Activated gamma-delta T cell treated with anti-CD3 and anti-CD28 coated beads, Interleukin-2, amount 50 U/mL, for 16 hours (primary cell): ENCODE measurements at regions not wholly inside any gene's neighbourhood (a gene's known extent, or its start where the extent isn't known, plus 50 kb on each side); places are given as distances from the start of the nearest gene placed in this dataset.
"Not testable (repeated sequence)": the region's sequence is repeated elsewhere in the genome, so short reads cannot be mapped to it uniquely, and the experiment has no call there.

ENCODE experiments used
- DNase-seq: peaks from one replicate; pipeline ENCODE4 v3.0.0-alpha.2; 2020; ENCODE audit warnings: low read depth

GRCh38 chr14:25316007-25316406 lies 266.1 kb upstream of the STXBP6 start:
- not testable (repeated sequence) for DNase-seq

- no peak for DNase-seq
Measured at GRCh38 chr14:25308244-25308643, 258.3 kb upstream of the STXBP6 start.

- no peak for DNase-seq
Measured at GRCh38 chr14:25303934-25304333, 254.0 kb upstream of the STXBP6 start.

DNA sequence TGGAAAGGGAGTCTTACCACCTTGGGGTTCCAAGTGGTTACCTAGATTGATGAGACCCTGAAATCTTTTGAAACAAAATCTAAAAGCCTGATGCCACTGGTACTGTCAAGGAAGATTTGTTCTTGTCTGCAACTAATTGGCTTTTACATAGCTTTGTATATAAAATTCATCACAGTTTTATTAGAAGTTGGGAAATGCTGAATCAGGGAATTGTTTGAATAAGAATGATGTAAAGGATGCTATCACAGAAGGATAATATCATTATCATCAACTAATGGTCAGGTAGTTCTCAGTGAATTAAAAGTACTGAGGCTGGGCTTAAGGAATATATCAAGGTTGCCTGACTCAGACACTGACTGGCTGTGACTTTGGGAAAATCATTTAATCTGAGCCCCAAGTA lies 248.3 kb upstream of the STXBP6 start:
- no peak for DNase-seq

DNA sequence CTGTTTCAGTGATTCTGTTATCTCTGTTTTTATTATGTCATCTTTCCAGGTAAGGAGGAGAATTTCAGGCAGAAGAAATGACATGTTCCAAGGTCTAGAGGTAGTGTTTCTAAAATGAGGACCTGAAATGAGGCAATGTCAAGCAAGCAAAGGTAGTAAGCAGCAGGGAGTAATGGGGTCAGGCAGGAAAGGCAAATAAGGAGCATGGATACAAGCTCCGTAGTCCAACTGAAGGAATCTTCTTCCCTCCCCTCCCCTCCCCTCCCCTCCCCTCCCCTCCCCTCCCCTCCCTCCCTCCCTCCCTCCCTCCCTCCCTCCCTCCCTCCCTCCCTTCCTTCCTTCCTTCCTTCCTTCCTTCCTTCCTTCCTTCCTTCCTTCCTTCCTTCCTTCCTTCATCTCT lies 240.2 kb upstream of the STXBP6 start:
- not testable (repeated sequence) for DNase-seq

DNA sequence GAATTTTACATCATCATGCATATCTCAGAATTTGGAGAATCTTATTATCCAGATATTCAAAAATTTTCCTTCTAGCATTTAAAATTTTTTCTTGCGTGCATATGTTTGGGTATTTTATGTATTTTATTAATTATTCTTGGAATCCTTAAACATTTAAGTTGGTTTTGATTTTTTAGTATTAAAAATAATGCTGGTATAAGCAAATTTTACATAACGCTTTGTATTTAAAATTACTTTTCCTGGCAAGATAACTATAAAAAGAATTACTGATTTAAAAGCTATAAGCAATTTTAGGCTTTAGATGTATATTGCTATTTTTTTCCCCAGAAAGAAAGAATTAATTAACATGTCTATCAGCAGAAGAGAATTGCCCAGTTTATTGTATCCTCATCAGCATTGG lies 224.6 kb upstream of the STXBP6 start:
- DNase-seq, result no peak

DNA sequence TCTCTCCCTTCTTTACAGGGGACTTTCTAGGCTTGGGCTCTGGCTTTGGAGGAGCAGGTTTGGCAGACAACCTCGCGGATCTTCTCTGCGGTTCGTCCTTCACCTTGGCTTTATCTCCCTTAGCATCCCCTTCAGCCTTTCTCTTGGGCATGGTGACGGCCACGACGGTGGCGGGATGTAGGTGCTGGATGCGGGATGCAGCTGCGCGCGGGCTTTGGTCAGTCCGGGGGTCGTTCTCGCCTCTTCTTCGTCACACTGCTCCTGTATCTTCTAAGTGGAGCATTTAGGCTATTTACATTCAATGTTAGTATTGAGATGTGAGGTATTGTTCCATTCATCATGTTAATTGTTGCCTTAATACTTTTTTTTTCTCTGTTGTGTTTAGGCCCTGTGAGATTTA lies 217.2 kb upstream of the STXBP6 start:
- no peak for DNase-seq

DNA sequence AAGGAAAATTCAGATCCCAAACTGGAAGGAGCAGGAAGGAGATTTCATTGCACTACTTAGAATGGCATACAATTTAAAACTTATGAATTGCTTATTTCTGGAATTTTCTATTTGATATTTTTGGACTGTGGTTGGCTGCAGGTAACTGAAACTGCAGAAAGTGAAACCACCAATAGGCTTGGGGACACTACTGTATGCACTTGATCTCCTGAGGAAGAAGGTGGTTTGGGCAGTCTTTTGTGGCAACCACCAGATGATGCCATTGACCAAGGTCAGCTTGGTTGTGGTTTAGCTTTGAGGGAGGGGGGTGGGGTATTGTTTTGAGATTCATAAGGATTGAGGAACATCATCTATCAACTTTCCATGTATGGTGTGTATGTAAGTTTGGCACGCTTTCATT lies 209.5 kb upstream of the STXBP6 start:
- no peak for DNase-seq

DNA sequence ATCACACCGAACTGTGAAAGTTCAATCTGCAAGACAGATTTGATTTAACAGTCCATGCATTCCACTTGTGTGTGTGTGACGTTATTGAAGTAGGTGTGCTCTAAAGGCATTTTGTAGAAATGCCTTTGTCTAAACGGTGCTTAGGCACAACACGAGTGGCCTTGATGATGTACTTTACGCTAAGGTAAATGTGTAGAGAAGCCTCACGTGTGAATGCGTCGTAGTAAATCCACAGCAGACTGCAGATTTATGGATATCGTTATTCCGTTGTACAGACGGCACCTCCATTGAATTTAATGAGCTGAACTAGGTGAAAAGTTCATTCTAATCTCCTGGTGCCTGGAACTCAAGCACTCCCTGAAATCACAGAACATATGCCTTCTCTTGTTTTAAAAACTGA lies 202.8 kb upstream of the STXBP6 start:
- DNase-seq, result no peak

DNA sequence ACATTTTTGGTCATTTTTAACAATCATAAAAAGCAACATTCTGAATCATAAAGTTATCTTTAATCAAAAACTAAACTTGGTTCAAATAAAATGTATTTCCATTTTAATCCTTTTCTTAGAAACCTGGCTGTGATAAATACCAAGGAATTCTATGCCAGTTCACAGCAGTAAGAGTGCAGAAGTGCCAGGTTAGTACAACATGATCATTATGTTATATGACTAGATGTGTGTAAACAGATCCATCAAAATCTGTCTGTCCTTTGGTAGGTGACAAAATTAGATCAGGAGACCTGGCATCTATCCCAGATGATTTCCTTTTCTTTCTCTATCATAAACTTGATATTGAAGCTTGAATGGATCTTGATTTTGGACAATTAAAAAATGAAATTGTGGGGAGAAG lies 200.6 kb upstream of the STXBP6 start:
- no peak for DNase-seq

- no peak for DNase-seq
Measured at GRCh38 chr14:25247609-25248008, 197.7 kb upstream of the STXBP6 start.

GRCh38 chr14:25246751-25247150 lies 196.8 kb upstream of the STXBP6 start:
- DNase-seq, result no peak

DNA sequence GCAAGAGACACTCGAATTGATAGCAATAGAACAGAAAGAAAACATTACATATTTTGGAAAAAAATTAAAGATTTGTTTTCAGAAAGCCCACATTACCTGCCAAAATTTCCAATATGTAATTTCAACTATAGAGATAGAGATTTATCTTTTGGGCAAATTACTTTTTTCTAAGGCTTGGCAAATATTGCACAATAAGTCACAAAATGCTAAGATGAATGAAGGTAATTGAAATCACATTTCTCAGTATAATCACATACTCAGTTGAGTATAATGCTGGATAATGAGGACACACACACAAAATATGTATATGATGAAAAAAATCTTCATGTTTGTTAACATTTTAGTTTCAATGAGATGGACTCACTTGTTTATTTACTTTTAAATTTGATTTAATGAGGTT lies 189.2 kb upstream of the STXBP6 start:
- no peak for DNase-seq

- no peak for DNase-seq
Measured at GRCh38 chr14:25237845-25238244, 187.9 kb upstream of the STXBP6 start.

GRCh38 chr14:25233613-25234012 lies 183.7 kb upstream of the STXBP6 start:
- no peak for DNase-seq

GRCh38 chr14:25231004-25231403 lies 181.1 kb upstream of the STXBP6 start:
- DNase-seq, result no peak

- no peak for DNase-seq
Measured at GRCh38 chr14:25226214-25226613, 176.3 kb upstream of the STXBP6 start.

DNA sequence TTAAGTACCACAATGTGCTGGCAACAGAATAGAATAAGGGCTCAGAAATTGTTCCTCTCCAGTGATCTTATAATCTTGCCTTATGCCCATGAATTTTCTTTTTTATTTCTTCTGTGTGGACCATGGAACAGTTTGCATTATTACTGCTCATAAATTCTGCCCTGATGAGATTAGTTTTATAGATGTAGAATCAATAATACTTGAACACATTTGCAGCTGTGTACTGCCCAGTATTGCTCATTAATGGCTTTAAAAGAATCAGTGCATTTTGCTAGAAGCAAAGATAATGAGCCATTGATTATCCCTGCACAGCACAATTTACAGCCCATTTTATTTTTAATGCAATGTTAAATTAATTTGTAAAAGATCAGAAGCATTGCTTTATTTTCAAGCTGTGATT lies 172.3 kb upstream of the STXBP6 start:
- DNase-seq, result no peak

- DNase-seq, result no peak
Measured at GRCh38 chr14:25220514-25220913, 170.6 kb upstream of the STXBP6 start.

- DNase-seq, result no peak
Measured at GRCh38 chr14:25215607-25216006, 165.7 kb upstream of the STXBP6 start.

DNA sequence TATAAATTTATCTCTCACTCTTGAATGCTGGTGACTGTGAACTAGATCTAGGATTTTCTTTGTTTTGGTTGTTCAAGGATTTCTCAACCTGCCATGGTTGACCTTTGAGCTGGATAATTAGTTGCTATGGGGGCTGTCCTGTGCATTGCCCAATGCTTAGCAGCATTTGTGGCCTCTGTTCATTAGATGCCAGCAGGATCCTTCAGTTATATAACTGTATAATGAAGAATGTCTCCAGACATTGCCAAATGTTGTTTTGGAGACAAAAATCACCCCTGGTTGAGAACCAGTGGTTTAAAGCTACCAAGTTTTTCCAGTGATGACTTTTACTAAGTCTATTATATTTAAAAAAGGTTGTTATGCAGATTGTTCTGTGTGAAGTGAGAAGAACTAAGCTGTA lies 147.9 kb upstream of the STXBP6 start:
- no peak for DNase-seq

DNA sequence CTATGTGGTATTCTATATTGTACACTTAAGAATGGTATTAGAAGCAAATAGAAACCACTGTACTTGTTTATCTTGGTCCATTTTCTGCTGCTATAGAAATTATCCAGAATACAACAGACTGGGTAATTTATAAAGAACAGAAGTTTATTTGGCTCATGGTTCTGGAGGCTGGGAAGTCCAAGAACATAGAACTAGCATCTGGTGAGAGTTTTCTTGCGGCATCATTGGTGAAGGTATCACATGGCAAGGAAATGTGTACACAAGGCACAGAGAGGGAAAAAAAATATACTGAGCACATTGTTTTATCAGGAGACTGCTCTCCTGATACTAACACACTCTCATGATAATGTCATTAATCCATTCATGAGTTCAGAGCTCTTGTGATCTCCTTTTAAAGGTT lies 130.3 kb upstream of the STXBP6 start:
- no peak for DNase-seq

DNA sequence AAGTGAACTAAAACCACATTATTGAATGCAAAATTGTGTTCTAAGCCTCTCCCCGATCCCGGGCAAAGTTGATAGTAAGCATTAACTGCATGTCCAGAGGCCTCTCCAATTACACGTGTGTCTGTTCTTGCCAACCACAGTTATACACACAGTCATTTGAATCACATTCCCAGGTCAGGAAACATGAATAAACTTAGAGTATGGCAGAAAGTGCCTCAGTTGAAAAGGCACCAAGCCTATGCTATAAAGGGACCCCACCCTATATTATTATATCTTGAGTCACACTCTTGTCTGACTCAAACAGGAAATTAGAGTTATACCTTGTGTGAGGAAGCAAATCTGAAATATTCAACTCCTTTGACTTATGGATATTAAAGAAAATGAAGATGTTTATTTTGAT lies 128.3 kb upstream of the STXBP6 start:
- no peak for DNase-seq

DNA sequence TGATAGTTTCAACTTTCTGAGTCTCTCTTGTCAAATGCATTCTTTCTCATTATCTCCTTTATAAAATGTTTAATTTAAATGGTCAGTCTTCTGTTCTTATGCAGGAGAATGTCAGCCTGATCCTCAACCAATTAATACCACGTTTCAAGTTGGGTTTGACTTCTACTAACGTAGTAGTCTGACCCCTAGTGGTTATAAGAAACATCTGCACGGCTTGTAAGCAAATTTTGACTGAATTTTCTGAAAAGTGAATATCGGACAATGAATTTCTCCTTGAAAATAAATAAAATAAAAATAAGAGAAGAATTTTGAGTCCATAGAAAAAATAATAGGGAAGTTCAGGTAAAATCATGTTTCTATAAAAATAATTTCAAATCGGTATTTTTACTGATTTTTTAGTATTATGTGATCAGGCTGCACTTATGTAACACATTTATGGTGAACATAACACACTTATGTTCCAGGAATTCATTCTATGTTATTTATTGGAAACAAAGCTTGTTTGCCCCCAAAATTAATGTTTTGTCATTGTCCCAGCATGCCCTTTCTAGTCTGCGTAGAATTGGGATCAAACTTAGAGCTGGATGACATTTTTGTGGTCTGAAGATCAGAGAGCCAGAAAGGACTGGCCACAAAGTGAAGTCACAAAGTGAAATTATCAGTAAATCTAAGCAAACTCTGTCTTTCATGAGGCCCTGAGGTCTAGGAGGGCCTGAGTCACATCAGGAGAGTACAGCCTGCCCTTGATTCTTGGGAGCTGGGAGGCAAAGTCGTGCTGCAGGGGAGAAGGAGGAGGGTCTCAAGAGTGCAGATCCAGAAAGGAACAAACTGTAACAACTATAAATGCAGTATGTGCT lies 101.2 kb upstream of the STXBP6 start:
- DNase-seq, result no peak
